ENCODE measurements at regions not wholly inside any gene's neighbourhood (a gene's known extent, or its start where the extent isn't known, plus 50 kb on each side); places are given as distances from the start of the nearest gene placed in this dataset.

- TF ChIP-seq CTCF (IDR thresholded peaks at IDR 0.05) (no peak), POLR2A (IDR thresholded peaks at IDR 0.05) (no peak)
These were observed 330.1 kb upstream of the GIMD1 start for GRCh38 chr4:106698621-106699195.
